ENCODE measurements at regions not wholly inside any gene's neighbourhood (a gene's known extent, or its start where the extent isn't known, plus 50 kb on each side); places are given as distances from the start of the nearest gene placed in this dataset.

GRCh38 chrX:39576041-39576872, 521.5 kb downstream of the BCOR start:
- no peak overlapping the region for H3K27ac ChIP-seq (ENCODE audit: low read depth, low read length)
- no peak overlapping the region for H3K4me3 ChIP-seq (ENCODE audit: low read depth, low read length)
- no peaks in the 10 kb centered on the region for H3K27me3 ChIP-seq (ENCODE audit: insufficient read depth, low read length)
- no peaks in the 10 kb centered on the region for H3K4me1 ChIP-seq (ENCODE audit: control insufficient read depth, insufficient read depth, low read length, unreplicated experiment)
- no peaks in the 10 kb centered on the region for H3K79me2 ChIP-seq (ENCODE audit: control insufficient read depth, insufficient read depth, low read length, unreplicated experiment)
- H2AFZ ChIP-seq (ENCODE audit: low read length, unreplicated experiment): no peak overlapping the region
- no peaks in the 10 kb centered on the region for H3K36me3 ChIP-seq (ENCODE audit: insufficient read depth, low read length)

GRCh38 chrX:39577206-39577984, 520.4 kb downstream of the BCOR start:
- Histone ChIP-seq H3K79me2 (ENCODE audit: control insufficient read depth, insufficient read depth, low read length, unreplicated experiment) (no peaks in the 10 kb centered on the region), H2AFZ (ENCODE audit: low read length, unreplicated experiment) (no peak overlapping the region), H3K4me3 (ENCODE audit: low read depth, low read length) (no peak overlapping the region), H3K4me1 (ENCODE audit: control insufficient read depth, insufficient read depth, low read length, unreplicated experiment) (no peaks in the 10 kb centered on the region), H3K27me3 (ENCODE audit: insufficient read depth, low read length) (no peaks in the 10 kb centered on the region), H3K36me3 (ENCODE audit: insufficient read depth, low read length) (no peaks in the 10 kb centered on the region), H3K27ac (ENCODE audit: low read depth, low read length) (no peak overlapping the region)

GRCh38 chrX:39577985-39578869, 519.5 kb downstream of the BCOR start:
- H3K36me3 ChIP-seq (ENCODE audit: insufficient read depth, low read length): no peaks in the 10 kb centered on the region
- no peaks in the 10 kb centered on the region for H3K4me1 ChIP-seq (ENCODE audit: control insufficient read depth, insufficient read depth, low read length, unreplicated experiment)
- no peak overlapping the region for H3K4me3 ChIP-seq (ENCODE audit: low read depth, low read length)
- H3K79me2 ChIP-seq (ENCODE audit: control insufficient read depth, insufficient read depth, low read length, unreplicated experiment): no peaks in the 10 kb centered on the region
- no peaks in the 10 kb centered on the region for H3K27me3 ChIP-seq (ENCODE audit: insufficient read depth, low read length)
- no peak overlapping the region for H3K27ac ChIP-seq (ENCODE audit: low read depth, low read length)
- no peak overlapping the region for H2AFZ ChIP-seq (ENCODE audit: low read length, unreplicated experiment)

DNA sequence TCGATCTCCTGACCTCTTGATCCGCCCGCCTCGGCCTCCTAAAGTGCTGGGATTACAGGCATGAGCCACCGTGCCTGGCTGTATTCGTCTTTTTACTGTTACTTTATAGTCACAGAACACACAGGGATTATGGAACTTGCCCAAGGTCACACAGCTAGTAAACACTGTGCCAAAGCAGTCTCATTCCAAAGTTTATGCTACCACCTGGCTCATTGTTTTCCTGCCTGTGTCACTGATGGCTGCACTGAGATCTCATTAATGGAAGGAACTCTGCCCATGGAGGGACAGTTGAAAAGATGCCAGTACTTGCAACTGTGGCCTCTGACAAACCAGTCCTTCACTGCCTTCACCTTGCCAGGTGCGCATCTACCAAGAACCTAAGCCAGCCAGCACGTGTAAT, 517.7 kb downstream of the BCOR start:
- no peak overlapping the region for H2AFZ ChIP-seq (ENCODE audit: low read length, unreplicated experiment)
- H3K27ac ChIP-seq (ENCODE audit: low read depth, low read length): no peak overlapping the region
- H3K36me3 ChIP-seq (ENCODE audit: insufficient read depth, low read length): no peaks in the 10 kb centered on the region
- H3K79me2 ChIP-seq (ENCODE audit: control insufficient read depth, insufficient read depth, low read length, unreplicated experiment): no peaks in the 10 kb centered on the region
- H3K4me3 ChIP-seq (ENCODE audit: low read depth, low read length): no peak overlapping the region
- no peaks in the 10 kb centered on the region for H3K27me3 ChIP-seq (ENCODE audit: insufficient read depth, low read length)
- H3K4me1 ChIP-seq (ENCODE audit: control insufficient read depth, insufficient read depth, low read length, unreplicated experiment): no peaks in the 10 kb centered on the region

DNA sequence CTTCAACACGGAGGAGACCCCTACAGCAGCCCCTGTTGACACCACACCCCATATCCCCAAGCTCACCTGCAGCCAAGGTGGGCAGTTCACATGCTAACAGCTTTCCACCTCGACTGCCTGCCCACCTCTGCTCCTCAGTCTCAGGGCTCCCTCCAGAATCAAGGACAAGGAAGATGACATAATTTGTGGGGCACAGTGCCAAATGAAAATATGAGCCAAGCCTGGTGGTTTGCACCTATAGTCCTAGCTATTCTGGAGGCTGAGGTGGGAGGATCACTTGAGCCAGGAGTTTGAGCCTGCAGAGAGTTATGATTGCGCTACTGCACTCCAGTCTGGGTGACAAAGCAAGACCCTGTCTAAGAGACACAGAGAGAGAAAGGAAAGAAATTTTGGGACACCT, 516.3 kb downstream of the BCOR start:
- Histone ChIP-seq H3K36me3 (ENCODE audit: insufficient read depth, low read length) (no peaks in the 10 kb centered on the region), H3K27ac (ENCODE audit: low read depth, low read length) (no peak overlapping the region), H3K79me2 (ENCODE audit: control insufficient read depth, insufficient read depth, low read length, unreplicated experiment) (no peaks in the 10 kb centered on the region), H3K4me3 (ENCODE audit: low read depth, low read length) (no peak overlapping the region), H3K4me1 (ENCODE audit: control insufficient read depth, insufficient read depth, low read length, unreplicated experiment) (no peaks in the 10 kb centered on the region), H2AFZ (ENCODE audit: low read length, unreplicated experiment) (no peak overlapping the region), H3K27me3 (ENCODE audit: insufficient read depth, low read length) (no peaks in the 10 kb centered on the region)

DNA sequence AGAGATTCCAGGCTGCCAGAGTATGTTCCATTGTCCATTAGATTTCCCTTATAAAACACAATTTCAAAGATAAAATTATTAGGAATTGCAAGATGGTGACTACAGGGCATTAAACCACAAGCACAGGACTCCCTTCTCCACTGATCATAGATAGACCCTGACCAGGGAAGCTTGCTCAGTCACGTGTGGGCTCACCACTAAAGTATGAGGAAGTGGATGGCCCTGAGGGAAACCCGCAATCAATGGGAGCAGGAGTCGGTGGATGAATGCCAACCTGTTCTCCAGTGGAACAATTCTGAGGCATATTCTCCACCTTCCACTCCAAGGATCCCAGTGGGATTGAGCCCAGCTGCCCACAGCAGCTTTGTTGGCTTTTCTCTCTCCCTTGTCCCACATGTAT, 515.7 kb downstream of the BCOR start:
- Histone ChIP-seq H3K36me3 (ENCODE audit: insufficient read depth, low read length) (no peaks in the 10 kb centered on the region), H3K4me1 (ENCODE audit: control insufficient read depth, insufficient read depth, low read length, unreplicated experiment) (no peaks in the 10 kb centered on the region), H3K27me3 (ENCODE audit: insufficient read depth, low read length) (no peaks in the 10 kb centered on the region), H3K27ac (ENCODE audit: low read depth, low read length) (no peak overlapping the region), H3K79me2 (ENCODE audit: control insufficient read depth, insufficient read depth, low read length, unreplicated experiment) (no peaks in the 10 kb centered on the region), H2AFZ (ENCODE audit: low read length, unreplicated experiment) (no peak overlapping the region), H3K4me3 (ENCODE audit: low read depth, low read length) (no peak overlapping the region)

DNA sequence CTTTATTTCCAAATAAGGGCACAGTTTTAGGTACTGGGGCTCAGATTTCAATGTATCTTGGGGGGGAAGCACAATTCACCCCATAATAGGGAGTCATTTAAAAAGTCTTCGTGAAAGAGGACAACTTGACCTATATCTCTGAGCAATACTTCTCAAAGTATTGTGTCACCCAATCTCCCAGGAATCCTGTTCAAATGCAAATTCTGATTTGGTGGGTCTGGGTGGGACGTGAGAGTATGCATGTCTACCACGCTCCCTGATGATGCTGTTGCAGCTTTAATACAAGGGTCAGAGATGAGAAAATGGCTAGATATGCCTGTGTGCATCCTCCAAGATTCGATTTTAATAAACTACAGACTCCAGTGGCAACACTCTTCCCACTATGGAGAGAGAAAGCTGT, 514.8 kb downstream of the BCOR start:
- Histone ChIP-seq H2AFZ (ENCODE audit: low read length, unreplicated experiment) (no peak overlapping the region), H3K27ac (ENCODE audit: low read depth, low read length) (no peak overlapping the region), H3K36me3 (ENCODE audit: insufficient read depth, low read length) (no peaks in the 10 kb centered on the region), H3K4me1 (ENCODE audit: control insufficient read depth, insufficient read depth, low read length, unreplicated experiment) (no peaks in the 10 kb centered on the region), H3K27me3 (ENCODE audit: insufficient read depth, low read length) (no peaks in the 10 kb centered on the region), H3K4me3 (ENCODE audit: low read depth, low read length) (no peak overlapping the region), H3K79me2 (ENCODE audit: control insufficient read depth, insufficient read depth, low read length, unreplicated experiment) (no peaks in the 10 kb centered on the region)

DNA sequence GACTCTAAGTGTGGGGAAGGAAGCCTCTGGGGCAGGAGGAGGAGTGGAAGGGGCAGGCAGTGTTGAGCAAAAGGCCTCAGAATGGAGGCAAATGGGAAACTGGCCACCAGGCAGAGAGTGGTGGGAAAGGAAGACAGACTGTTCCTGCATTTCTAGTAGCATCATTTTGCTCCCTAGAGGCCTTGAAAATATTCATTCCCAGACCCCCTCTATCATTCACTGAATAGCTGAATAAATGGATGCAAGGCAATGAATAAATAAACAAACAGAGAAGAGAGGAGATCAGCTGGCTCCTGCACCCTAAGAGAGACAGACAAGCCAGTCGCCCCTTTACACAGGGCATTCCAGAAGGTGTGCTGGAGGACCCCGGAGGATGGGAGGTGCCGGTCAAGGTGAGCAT, 511.9 kb downstream of the BCOR start:
- no peaks in the 10 kb centered on the region for H3K79me2 ChIP-seq (ENCODE audit: control insufficient read depth, insufficient read depth, low read length, unreplicated experiment)
- H3K27ac ChIP-seq (ENCODE audit: low read depth, low read length): no peak overlapping the region
- H3K27me3 ChIP-seq (ENCODE audit: insufficient read depth, low read length): no peaks in the 10 kb centered on the region
- no peaks in the 10 kb centered on the region for H3K4me1 ChIP-seq (ENCODE audit: control insufficient read depth, insufficient read depth, low read length, unreplicated experiment)
- no peak overlapping the region for H2AFZ ChIP-seq (ENCODE audit: low read length, unreplicated experiment)
- H3K36me3 ChIP-seq (ENCODE audit: insufficient read depth, low read length): no peaks in the 10 kb centered on the region
- H3K4me3 ChIP-seq (ENCODE audit: low read depth, low read length): no peak overlapping the region

DNA sequence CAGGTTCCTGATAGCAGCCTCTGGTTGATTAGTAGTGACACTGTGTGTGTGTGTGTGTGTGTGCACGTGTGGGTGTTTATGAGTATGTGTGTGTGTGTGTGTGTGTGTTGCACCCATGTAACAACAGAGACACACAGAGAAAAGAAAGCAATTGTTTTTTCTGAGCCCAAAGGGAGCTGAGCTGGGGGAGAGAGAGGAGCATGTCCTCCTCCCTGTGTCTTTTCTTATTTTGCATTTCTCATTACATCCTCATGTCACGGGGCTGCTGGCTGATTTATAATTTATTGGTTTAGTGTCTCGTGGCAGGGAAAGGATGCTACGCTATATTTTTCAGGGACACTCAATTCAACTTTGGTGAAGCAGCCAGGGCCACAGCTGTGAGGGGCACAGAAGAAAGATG, 511.4 kb downstream of the BCOR start:
- Histone ChIP-seq H3K27me3 (ENCODE audit: insufficient read depth, low read length) (no peaks in the 10 kb centered on the region), H3K4me3 (ENCODE audit: low read depth, low read length) (no peak overlapping the region), H3K79me2 (ENCODE audit: control insufficient read depth, insufficient read depth, low read length, unreplicated experiment) (no peaks in the 10 kb centered on the region), H3K27ac (ENCODE audit: low read depth, low read length) (no peak overlapping the region), H2AFZ (ENCODE audit: low read length, unreplicated experiment) (no peak overlapping the region), H3K4me1 (ENCODE audit: control insufficient read depth, insufficient read depth, low read length, unreplicated experiment) (no peaks in the 10 kb centered on the region), H3K36me3 (ENCODE audit: insufficient read depth, low read length) (no peaks in the 10 kb centered on the region)

- no peak overlapping the region for H3K4me3 ChIP-seq (ENCODE audit: low read depth, low read length)
- H3K36me3 ChIP-seq (ENCODE audit: insufficient read depth, low read length): no peaks in the 10 kb centered on the region
- no peaks in the 10 kb centered on the region for H3K27me3 ChIP-seq (ENCODE audit: insufficient read depth, low read length)
- no peak overlapping the region for H2AFZ ChIP-seq (ENCODE audit: low read length, unreplicated experiment)
- no peak overlapping the region for H3K27ac ChIP-seq (ENCODE audit: low read depth, low read length)
- no peaks in the 10 kb centered on the region for H3K4me1 ChIP-seq (ENCODE audit: control insufficient read depth, insufficient read depth, low read length, unreplicated experiment)
- H3K79me2 ChIP-seq (ENCODE audit: control insufficient read depth, insufficient read depth, low read length, unreplicated experiment): no peaks in the 10 kb centered on the region
Observed at GRCh38 chrX:39591099-39591498, 506.7 kb downstream of the BCOR start.
